ENCODE measurements at regions not wholly inside any gene's neighbourhood (a gene's known extent, or its start where the extent isn't known, plus 50 kb on each side); places are given as distances from the start of the nearest gene placed in this dataset.

GRCh38 chr9:99471033-99471432 is 249.0 kb downstream of the SEC61B start:
- no peaks in the 10 kb centered on the region for H3K36me3 ChIP-seq
- H3K9me3 ChIP-seq, result no peaks in the 10 kb centered on the region
- H3K4me1 ChIP-seq, result no peaks in the 10 kb centered on the region
- no peak overlapping the region for H3K27ac ChIP-seq
- intact Hi-C loops (cut with DNase I), result no loop called here
- no peak for DNase-seq (ENCODE audit: extremely low spot score in 2 of 2)
- TF ChIP-seq POLR2AphosphoS5 (IDR thresholded peaks at IDR 0.05; ENCODE audit: insufficient read depth in 1 of 2, low read depth in 1 of 2), result no peak
- TF ChIP-seq CTCF (IDR thresholded peaks at IDR 0.05), result no peak
- no peak for TF ChIP-seq POLR2A (IDR thresholded peaks at IDR 0.05)
- H3K4me3 ChIP-seq, result no peak overlapping the region
- no peaks in the 10 kb centered on the region for H3K27me3 ChIP-seq

GRCh38 chr9:99472240-99472915 is 250.3 kb downstream of the SEC61B start:
- Histone ChIP-seq H3K27ac (no peak overlapping the region), H3K4me1 (no peaks in the 10 kb centered on the region), H3K36me3 (no peaks in the 10 kb centered on the region), H3K27me3 (no peaks in the 10 kb centered on the region), H3K9me3 (no peaks in the 10 kb centered on the region), H3K4me3 (no peak overlapping the region)
- TF ChIP-seq POLR2A (IDR thresholded peaks at IDR 0.05), result no peak
- TF ChIP-seq POLR2AphosphoS5 (IDR thresholded peaks at IDR 0.05; ENCODE audit: insufficient read depth in 1 of 2, low read depth in 1 of 2), result no peak
- TF ChIP-seq CTCF (IDR thresholded peaks at IDR 0.05), result no peak
- intact Hi-C loops (cut with DNase I), result no loop called here
- no peak for DNase-seq (ENCODE audit: extremely low spot score in 2 of 2)

- intact Hi-C loops (cut with DNase I), result no loop called here
Observed at GRCh38 chr9:99472916-99473245, 250.8 kb downstream of the SEC61B start.

GRCh38 chr9:99474186-99474585 is 252.1 kb downstream of the SEC61B start:
- no peaks in the 10 kb centered on the region for H3K9me3 ChIP-seq
- no peak for DNase-seq (ENCODE audit: extremely low spot score in 2 of 2)
- H3K27ac ChIP-seq, result no peak overlapping the region
- intact Hi-C loops (cut with DNase I), result no loop called here
- no peaks in the 10 kb centered on the region for H3K36me3 ChIP-seq
- H3K4me3 ChIP-seq, result no peak overlapping the region
- TF ChIP-seq POLR2A (IDR thresholded peaks at IDR 0.05) (no peak), POLR2AphosphoS5 (IDR thresholded peaks at IDR 0.05; ENCODE audit: insufficient read depth in 1 of 2, low read depth in 1 of 2) (no peak), CTCF (IDR thresholded peaks at IDR 0.05) (no peak)
- no peaks in the 10 kb centered on the region for H3K4me1 ChIP-seq
- no peaks in the 10 kb centered on the region for H3K27me3 ChIP-seq

More at GRCh38 chr9:99472916-99473245, 250.8 kb downstream of the SEC61B start:
- DNase-seq (ENCODE audit: extremely low spot score in 2 of 2), result no peak
- no peak for TF ChIP-seq POLR2A (IDR thresholded peaks at IDR 0.05)
- TF ChIP-seq CTCF (IDR thresholded peaks at IDR 0.05), result no peak
- no peak for TF ChIP-seq POLR2AphosphoS5 (IDR thresholded peaks at IDR 0.05; ENCODE audit: insufficient read depth in 1 of 2, low read depth in 1 of 2)
- Histone ChIP-seq H3K4me3 (no peak overlapping the region), H3K9me3 (no peaks in the 10 kb centered on the region), H3K27me3 (no peaks in the 10 kb centered on the region), H3K4me1 (no peaks in the 10 kb centered on the region), H3K27ac (no peak overlapping the region), H3K36me3 (no peaks in the 10 kb centered on the region)

- no peak overlapping the region for H3K27ac ChIP-seq
- no peaks in the 10 kb centered on the region for H3K27me3 ChIP-seq
- no peak overlapping the region for H3K4me3 ChIP-seq
- DNase-seq (ENCODE audit: extremely low spot score in 2 of 2), result no peak
- H3K4me1 ChIP-seq, result no peaks in the 10 kb centered on the region
- TF ChIP-seq CTCF (IDR thresholded peaks at IDR 0.05) (no peak), POLR2AphosphoS5 (IDR thresholded peaks at IDR 0.05; ENCODE audit: insufficient read depth in 1 of 2, low read depth in 1 of 2) (no peak), POLR2A (IDR thresholded peaks at IDR 0.05) (no peak)
- H3K36me3 ChIP-seq, result no peaks in the 10 kb centered on the region
- intact Hi-C loops (cut with DNase I), result no loop called here
- H3K9me3 ChIP-seq, result no peaks in the 10 kb centered on the region
Observed at GRCh38 chr9:99475401-99476065, 253.5 kb downstream of the SEC61B start.

All from vagina (tissue), 2 donors.